ENCODE measurements at regions not wholly inside any gene's neighbourhood (a gene's known extent, or its start where the extent isn't known, plus 50 kb on each side); places are given as distances from the start of the nearest gene placed in this dataset.
"Not testable (repeated sequence)": the region's sequence is repeated elsewhere in the genome, so short reads cannot be mapped to it uniquely, and the experiment has no call there.

- no peaks in the 10 kb centered on the region for H3K27me3 ChIP-seq (ENCODE audit: control insufficient read depth, insufficient read depth, low read length)
- H3K9me3 ChIP-seq (ENCODE audit: control insufficient read depth, low read length) = no peaks in the 10 kb centered on the region
- H3K36me3 ChIP-seq (ENCODE audit: control insufficient read depth, insufficient read depth, low read length) = no peaks in the 10 kb centered on the region
- no peaks in the 10 kb centered on the region for H3K4me1 ChIP-seq (ENCODE audit: control insufficient read depth, insufficient read depth, low read length)
- H3K9ac ChIP-seq (ENCODE audit: low read length) = no peak overlapping the region
- no peak overlapping the region for H3K4me3 ChIP-seq (ENCODE audit: low read length)
These were observed 240.4 kb upstream of the CDH8 start for GRCh38 chr16:62276637-62277036.

GRCh38 chr16:62272035-62272434 lies 235.8 kb upstream of the CDH8 start:
- Histone ChIP-seq H3K9ac (ENCODE audit: low read length) (no peak overlapping the region), H3K4me1 (ENCODE audit: control insufficient read depth, insufficient read depth, low read length) (no peaks in the 10 kb centered on the region), H3K4me3 (ENCODE audit: low read length) (no peak overlapping the region), H3K36me3 (ENCODE audit: control insufficient read depth, insufficient read depth, low read length) (no peaks in the 10 kb centered on the region), H3K27me3 (ENCODE audit: control insufficient read depth, insufficient read depth, low read length) (no peaks in the 10 kb centered on the region), H3K9me3 (ENCODE audit: control insufficient read depth, low read length) (no peaks in the 10 kb centered on the region)

GRCh38 chr16:62261760-62262159 lies 225.5 kb upstream of the CDH8 start:
- H3K36me3 ChIP-seq (ENCODE audit: control insufficient read depth, insufficient read depth, low read length) = no peaks in the 10 kb centered on the region
- H3K9me3 ChIP-seq (ENCODE audit: control insufficient read depth, low read length) = no peaks in the 10 kb centered on the region
- no peak overlapping the region for H3K4me3 ChIP-seq (ENCODE audit: low read length)
- no peaks in the 10 kb centered on the region for H3K4me1 ChIP-seq (ENCODE audit: control insufficient read depth, insufficient read depth, low read length)
- no peak overlapping the region for H3K9ac ChIP-seq (ENCODE audit: low read length)
- no peaks in the 10 kb centered on the region for H3K27me3 ChIP-seq (ENCODE audit: control insufficient read depth, insufficient read depth, low read length)

- not testable (repeated sequence) for H3K9me3 ChIP-seq (ENCODE audit: control insufficient read depth, low read length); H3K27me3 ChIP-seq (ENCODE audit: control insufficient read depth, insufficient read depth, low read length); H3K36me3 ChIP-seq (ENCODE audit: control insufficient read depth, insufficient read depth, low read length); H3K9ac ChIP-seq (ENCODE audit: low read length); H3K4me3 ChIP-seq (ENCODE audit: low read length); H3K4me1 ChIP-seq (ENCODE audit: control insufficient read depth, insufficient read depth, low read length)
These were observed 222.7 kb upstream of the CDH8 start for GRCh38 chr16:62258931-62259435.

DNA sequence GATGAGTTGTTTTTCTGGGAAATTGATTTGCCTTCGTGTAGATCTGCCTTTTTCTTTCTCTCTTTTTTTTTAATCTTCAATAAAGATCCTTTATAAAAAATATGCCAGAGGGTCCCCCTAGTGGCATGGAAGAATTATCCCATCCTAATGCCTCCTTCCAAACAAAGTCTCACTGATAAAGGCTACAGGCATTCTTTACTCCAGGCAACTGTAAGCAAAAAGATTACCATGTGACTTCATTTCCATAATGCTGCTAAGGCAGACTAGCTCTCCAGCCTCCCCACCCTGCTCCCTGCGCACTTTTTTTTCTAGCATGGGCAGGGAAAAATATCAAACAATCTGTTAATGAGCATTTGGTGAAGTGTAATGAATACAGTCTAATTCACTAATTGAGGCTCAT lies 220.2 kb upstream of the CDH8 start:
- H3K4me1 ChIP-seq (ENCODE audit: control insufficient read depth, insufficient read depth, low read length) = no peaks in the 10 kb centered on the region

DNA sequence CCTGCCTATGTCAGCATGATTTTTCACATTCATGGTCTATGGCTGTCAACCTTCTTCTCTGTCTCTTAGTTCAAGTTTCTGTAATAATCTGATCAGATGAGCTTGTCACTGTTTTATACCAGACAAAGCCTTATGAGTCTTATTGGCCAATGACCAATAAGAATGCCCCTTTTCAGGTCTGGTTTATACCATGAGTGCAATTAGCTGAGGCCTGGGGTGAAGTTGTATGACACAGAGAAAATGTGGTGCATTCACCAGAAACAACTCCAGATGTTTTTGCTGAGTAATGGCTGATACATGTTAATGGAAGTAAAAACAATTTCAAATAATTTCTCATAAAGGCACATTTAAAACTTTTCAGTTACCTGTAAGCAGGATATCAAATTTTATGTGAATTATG lies 218.6 kb upstream of the CDH8 start:
- no peaks in the 10 kb centered on the region for H3K36me3 ChIP-seq (ENCODE audit: control insufficient read depth, insufficient read depth, low read length)
- H3K4me3 ChIP-seq (ENCODE audit: low read length) = no peak overlapping the region
- H3K4me1 ChIP-seq (ENCODE audit: control insufficient read depth, insufficient read depth, low read length) = no peaks in the 10 kb centered on the region
- no peaks in the 10 kb centered on the region for H3K27me3 ChIP-seq (ENCODE audit: control insufficient read depth, insufficient read depth, low read length)
- H3K9ac ChIP-seq (ENCODE audit: low read length) = no peak overlapping the region
- no peaks in the 10 kb centered on the region for H3K9me3 ChIP-seq (ENCODE audit: control insufficient read depth, low read length)

More for the DNA sequence above, 220.2 kb upstream of the CDH8 start:
- no peaks in the 10 kb centered on the region for H3K9me3 ChIP-seq (ENCODE audit: control insufficient read depth, low read length)
- H3K36me3 ChIP-seq (ENCODE audit: control insufficient read depth, insufficient read depth, low read length) = no peaks in the 10 kb centered on the region
- no peaks in the 10 kb centered on the region for H3K27me3 ChIP-seq (ENCODE audit: control insufficient read depth, insufficient read depth, low read length)
- no peak overlapping the region for H3K9ac ChIP-seq (ENCODE audit: low read length)
- H3K4me3 ChIP-seq (ENCODE audit: low read length) = no peak overlapping the region

GRCh38 chr16:62254372-62254771 lies 218.1 kb upstream of the CDH8 start:
- no peaks in the 10 kb centered on the region for H3K9me3 ChIP-seq (ENCODE audit: control insufficient read depth, low read length)
- no peaks in the 10 kb centered on the region for H3K27me3 ChIP-seq (ENCODE audit: control insufficient read depth, insufficient read depth, low read length)
- no peaks in the 10 kb centered on the region for H3K36me3 ChIP-seq (ENCODE audit: control insufficient read depth, insufficient read depth, low read length)
- no peak overlapping the region for H3K9ac ChIP-seq (ENCODE audit: low read length)
- H3K4me1 ChIP-seq (ENCODE audit: control insufficient read depth, insufficient read depth, low read length) = no peaks in the 10 kb centered on the region
- H3K4me3 ChIP-seq (ENCODE audit: low read length) = no peak overlapping the region

DNA sequence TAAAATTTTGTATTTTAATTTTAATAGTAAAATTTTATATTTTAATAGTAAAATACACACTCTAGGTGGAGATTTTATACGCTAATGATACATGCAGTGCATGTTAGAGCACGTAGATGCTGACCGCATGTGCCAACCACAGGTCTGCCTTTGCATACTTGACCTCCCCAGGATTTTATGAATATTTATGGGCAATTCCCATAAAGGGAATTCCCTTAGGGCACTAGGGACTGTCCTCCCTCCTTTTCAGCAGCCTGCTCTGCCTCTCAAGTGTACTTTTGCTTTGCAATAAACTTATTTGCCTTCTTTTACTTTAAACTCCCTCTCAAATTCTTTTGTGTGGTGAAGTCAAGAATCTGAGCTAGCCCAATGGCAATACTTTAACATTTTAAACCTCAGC lies 217.7 kb upstream of the CDH8 start:
- Histone ChIP-seq H3K27me3 (ENCODE audit: control insufficient read depth, insufficient read depth, low read length) (no peaks in the 10 kb centered on the region), H3K4me1 (ENCODE audit: control insufficient read depth, insufficient read depth, low read length) (no peaks in the 10 kb centered on the region), H3K9me3 (ENCODE audit: control insufficient read depth, low read length) (no peaks in the 10 kb centered on the region), H3K9ac (ENCODE audit: low read length) (no peak overlapping the region), H3K36me3 (ENCODE audit: control insufficient read depth, insufficient read depth, low read length) (no peaks in the 10 kb centered on the region), H3K4me3 (ENCODE audit: low read length) (no peak overlapping the region)

- H3K27me3 ChIP-seq (ENCODE audit: control insufficient read depth, insufficient read depth, low read length) = no peaks in the 10 kb centered on the region
- no peaks in the 10 kb centered on the region for H3K4me1 ChIP-seq (ENCODE audit: control insufficient read depth, insufficient read depth, low read length)
- no peak overlapping the region for H3K4me3 ChIP-seq (ENCODE audit: low read length)
- H3K9ac ChIP-seq (ENCODE audit: low read length) = no peak overlapping the region
- H3K36me3 ChIP-seq (ENCODE audit: control insufficient read depth, insufficient read depth, low read length) = no peaks in the 10 kb centered on the region
- no peaks in the 10 kb centered on the region for H3K9me3 ChIP-seq (ENCODE audit: control insufficient read depth, low read length)
These were observed 212.8 kb upstream of the CDH8 start for GRCh38 chr16:62249069-62249468.

- Histone ChIP-seq H3K9me3 (ENCODE audit: control insufficient read depth, low read length) (no peaks in the 10 kb centered on the region), H3K4me1 (ENCODE audit: control insufficient read depth, insufficient read depth, low read length) (no peaks in the 10 kb centered on the region)
These were observed 204.5 kb upstream of the CDH8 start for GRCh38 chr16:62240722-62241121.

DNA sequence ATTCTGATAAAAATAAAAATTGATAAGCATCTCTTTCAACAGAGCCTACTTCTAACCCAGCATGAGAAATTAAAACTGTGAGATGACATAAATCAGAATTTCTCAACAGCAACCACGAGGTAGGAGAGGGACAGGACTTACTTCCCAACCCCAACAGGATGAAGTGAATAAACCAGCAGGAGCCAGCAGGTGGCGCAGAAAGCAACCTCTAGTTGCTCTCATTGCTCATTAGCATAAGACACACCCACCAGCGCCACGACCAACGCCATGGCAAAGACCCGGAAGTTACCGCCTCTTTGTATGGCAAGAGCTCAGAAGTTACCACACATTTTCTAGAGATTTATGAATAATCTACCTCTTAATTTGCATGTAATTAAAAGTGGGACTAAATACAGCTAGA lies 189.4 kb upstream of the CDH8 start:
- no peaks in the 10 kb centered on the region for H3K9me3 ChIP-seq (ENCODE audit: control insufficient read depth, low read length)
- no peak overlapping the region for H3K4me3 ChIP-seq (ENCODE audit: low read length)
- H3K9ac ChIP-seq (ENCODE audit: low read length) = no peak overlapping the region
- no peaks in the 10 kb centered on the region for H3K4me1 ChIP-seq (ENCODE audit: control insufficient read depth, insufficient read depth, low read length)
- H3K36me3 ChIP-seq (ENCODE audit: control insufficient read depth, insufficient read depth, low read length) = no peaks in the 10 kb centered on the region
- H3K27me3 ChIP-seq (ENCODE audit: control insufficient read depth, insufficient read depth, low read length) = no peaks in the 10 kb centered on the region

More at GRCh38 chr16:62240722-62241121, 204.5 kb upstream of the CDH8 start:
- H3K27me3 ChIP-seq (ENCODE audit: control insufficient read depth, insufficient read depth, low read length) = no peaks in the 10 kb centered on the region
- no peaks in the 10 kb centered on the region for H3K36me3 ChIP-seq (ENCODE audit: control insufficient read depth, insufficient read depth, low read length)
- no peak overlapping the region for H3K4me3 ChIP-seq (ENCODE audit: low read length)
- H3K9ac ChIP-seq (ENCODE audit: low read length) = no peak overlapping the region

GRCh38 chr16:62224646-62225209 lies 188.5 kb upstream of the CDH8 start:
- Histone ChIP-seq H3K4me1 (ENCODE audit: control insufficient read depth, insufficient read depth, low read length) (no peaks in the 10 kb centered on the region), H3K9me3 (ENCODE audit: control insufficient read depth, low read length) (no peaks in the 10 kb centered on the region), H3K36me3 (ENCODE audit: control insufficient read depth, insufficient read depth, low read length) (no peaks in the 10 kb centered on the region), H3K9ac (ENCODE audit: low read length) (no peak overlapping the region), H3K27me3 (ENCODE audit: control insufficient read depth, insufficient read depth, low read length) (no peaks in the 10 kb centered on the region), H3K4me3 (ENCODE audit: low read length) (no peak overlapping the region)

DNA sequence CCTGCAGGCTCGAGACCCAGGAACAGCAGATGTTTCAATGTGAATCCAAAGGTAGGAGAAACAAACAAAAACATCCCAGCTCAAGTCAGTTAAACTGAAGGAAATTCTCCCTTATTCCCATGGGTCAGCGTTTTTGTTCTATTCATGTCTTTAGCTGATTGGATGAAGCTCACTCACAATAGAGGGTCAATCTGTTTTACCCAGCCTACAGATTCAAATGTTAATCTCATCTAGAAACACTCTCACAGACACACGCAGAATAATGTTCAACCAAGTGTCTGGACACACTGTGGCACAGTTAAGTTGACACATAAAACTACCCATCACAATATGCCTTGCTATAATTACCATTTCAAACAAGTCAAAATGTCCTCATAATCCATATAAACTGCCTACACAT lies 180.6 kb upstream of the CDH8 start:
- H3K9me3 ChIP-seq (ENCODE audit: control insufficient read depth, low read length) = no peaks in the 10 kb centered on the region
- H3K4me1 ChIP-seq (ENCODE audit: control insufficient read depth, insufficient read depth, low read length) = no peaks in the 10 kb centered on the region
- H3K9ac ChIP-seq (ENCODE audit: low read length) = no peak overlapping the region

More for the DNA sequence above, 180.6 kb upstream of the CDH8 start:
- H3K27me3 ChIP-seq (ENCODE audit: control insufficient read depth, insufficient read depth, low read length) = no peaks in the 10 kb centered on the region
- no peak overlapping the region for H3K4me3 ChIP-seq (ENCODE audit: low read length)
- H3K36me3 ChIP-seq (ENCODE audit: control insufficient read depth, insufficient read depth, low read length) = no peaks in the 10 kb centered on the region

Measured in mucosa of stomach (tissue), 1 donor.